ENCODE measurements at regions not wholly inside any gene's neighbourhood (a gene's known extent, or its start where the extent isn't known, plus 50 kb on each side); places are given as distances from the start of the nearest gene placed in this dataset.

DNA sequence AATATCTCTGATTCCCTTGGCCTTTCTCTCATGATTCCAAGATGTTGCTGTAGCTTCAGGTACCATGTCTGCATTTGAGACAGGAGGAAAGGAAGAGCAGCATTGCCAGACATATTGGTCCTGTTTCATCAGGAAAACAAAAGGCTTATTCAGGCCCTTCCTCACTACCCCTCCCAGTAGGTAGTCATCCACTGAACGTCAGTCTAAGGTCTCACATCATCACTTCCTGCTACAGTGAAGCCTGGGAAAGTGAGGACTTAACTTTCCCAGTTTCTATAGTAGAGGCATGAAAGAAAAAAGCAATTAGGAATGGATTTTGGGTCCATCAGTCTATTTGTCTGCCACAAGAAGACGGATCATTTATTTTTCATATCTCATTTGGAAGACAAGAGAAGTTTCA, 85.7 kb upstream of the SOX4 start:
- ChIA-PET CTCF (no interaction called here), POLR2A (no interaction called here)
- Mint-ChIP-seq H3K36me3 (no peaks in the 10 kb centered on the region), H3K27ac (no peak overlapping the region), H3K4me1 (no peaks in the 10 kb centered on the region), H3K4me3 (no peak overlapping the region), H3K27me3 (peaks cover 2 to 4% of the 10 kb centered on the region in 2 donors), H3K9me3 (peaks cover 0 to 2% (median 1%) of the 10 kb centered on the region in 5 donors)
- H3K4me3 ChIP-seq (ENCODE audit: low read length) = no peak overlapping the region
- no peaks in the 10 kb centered on the region for H3K36me3 ChIP-seq (ENCODE audit: insufficient read depth, low read length)
- no peak for DNase-seq
- H3K27ac ChIP-seq (ENCODE audit: low read depth, low read length) = no peak overlapping the region
- no peaks in the 10 kb centered on the region for H3K4me1 ChIP-seq (ENCODE audit: insufficient read depth, low read length)
- no peaks in the 10 kb centered on the region for H3K27me3 ChIP-seq (ENCODE audit: insufficient read depth, low read length, poor library complexity, severe bottlenecking)
- H3K9me3 ChIP-seq (ENCODE audit: low read length) = no peaks in the 10 kb centered on the region

DNA sequence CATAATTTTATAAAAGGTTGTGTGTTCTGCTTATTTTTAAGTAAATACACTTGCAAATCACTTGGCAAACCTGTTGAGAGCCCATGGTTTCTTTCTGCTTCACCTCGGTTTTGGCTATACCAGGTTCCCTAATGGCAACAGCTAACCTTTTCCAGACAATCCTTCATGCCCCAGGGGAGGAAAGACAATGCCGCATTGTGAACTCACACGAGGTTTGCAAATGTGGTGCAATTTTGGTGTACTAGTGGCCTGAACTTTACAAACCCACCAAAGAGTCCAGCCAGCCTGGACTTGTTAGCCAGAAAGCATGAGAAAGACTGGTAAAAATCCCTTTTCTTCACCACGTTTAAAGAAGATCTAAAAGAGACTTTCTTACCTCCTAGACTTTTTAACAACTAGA, 84.8 kb upstream of the SOX4 start:
- Histone ChIP-seq H3K4me1 (ENCODE audit: insufficient read depth, low read length) (no peaks in the 10 kb centered on the region), H3K27me3 (ENCODE audit: insufficient read depth, low read length, poor library complexity, severe bottlenecking) (no peaks in the 10 kb centered on the region), H3K4me3 (ENCODE audit: low read length) (no peak overlapping the region), H3K36me3 (ENCODE audit: insufficient read depth, low read length) (no peaks in the 10 kb centered on the region), H3K9me3 (ENCODE audit: low read length) (no peaks in the 10 kb centered on the region), H3K27ac (ENCODE audit: low read depth, low read length) (no peak overlapping the region)
- no peaks in the 10 kb centered on the region for H3K36me3 Mint-ChIP-seq
- H3K27me3 Mint-ChIP-seq = peaks cover 2 to 4% of the 10 kb centered on the region in 2 donors
- CTCF ChIA-PET = no interaction called here
- peaks cover 0 to 4% (median 0%) of the 10 kb centered on the region in 5 donors for H3K9me3 Mint-ChIP-seq
- H3K27ac Mint-ChIP-seq = no peak overlapping the region
- POLR2A ChIA-PET = no interaction called here
- H3K4me1 Mint-ChIP-seq = no peaks in the 10 kb centered on the region
- no peak for DNase-seq
- H3K4me3 Mint-ChIP-seq = no peak overlapping the region

DNA sequence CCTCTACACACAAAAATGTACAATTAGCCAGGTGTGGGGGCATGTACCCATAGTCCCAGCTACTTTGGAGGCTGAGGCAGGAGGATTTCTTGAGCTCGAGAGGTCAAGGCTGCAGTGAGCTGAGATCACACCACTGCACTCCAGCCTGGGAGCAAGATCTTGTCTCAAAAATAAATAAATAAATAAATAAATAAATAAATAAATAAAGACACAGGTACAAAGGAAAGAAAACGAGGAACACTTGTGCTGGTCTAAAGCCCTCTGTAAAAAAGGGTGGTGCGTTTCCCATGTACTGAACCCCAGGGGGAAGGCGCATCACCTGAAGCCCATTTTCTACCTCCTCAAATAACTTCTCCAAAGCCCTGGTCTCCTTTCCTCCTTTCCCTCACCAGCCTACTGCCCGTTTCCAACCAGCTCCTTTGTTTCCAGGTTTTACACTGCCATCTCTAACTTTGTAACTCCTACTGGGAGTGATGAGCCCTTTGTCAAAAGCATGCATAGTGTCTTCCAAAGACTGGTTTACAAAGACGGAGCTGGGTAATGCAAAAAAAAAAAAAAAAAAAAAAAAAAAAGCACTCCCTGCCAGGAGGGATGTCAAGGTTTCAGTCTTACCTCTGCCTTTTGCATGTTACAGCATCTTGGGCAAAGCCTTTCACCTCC, 81.5 kb upstream of the SOX4 start:
- H3K27me3 Mint-ChIP-seq = peaks cover 0 to 2% of the 10 kb centered on the region in 2 donors

DNA sequence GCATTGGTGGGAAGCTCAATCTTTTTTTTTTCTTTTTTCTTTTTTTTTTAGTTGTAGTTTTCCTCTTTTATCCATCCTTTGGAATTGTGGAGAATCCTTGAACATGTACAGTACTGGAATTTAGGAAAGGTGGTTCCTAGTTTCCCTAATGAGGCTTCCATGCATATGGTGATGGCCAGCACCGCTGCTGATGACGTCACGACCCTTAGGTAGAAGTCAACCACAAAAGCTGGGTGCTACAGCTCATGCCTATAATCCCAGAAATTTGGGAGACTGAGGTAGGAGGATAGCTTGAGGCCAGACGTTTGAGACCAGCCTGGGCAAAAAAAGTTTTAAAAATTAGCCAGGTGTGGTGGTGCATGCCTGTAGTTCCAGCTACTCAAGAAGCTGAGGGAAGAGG, 79.3 kb upstream of the SOX4 start:
- Mint-ChIP-seq H3K9me3 (peaks cover 0 to 4% (median 0%) of the 10 kb centered on the region in 5 donors), H3K27ac (no peak overlapping the region), H3K4me1 (no peaks in the 10 kb centered on the region), H3K36me3 (no peaks in the 10 kb centered on the region), H3K4me3 (no peak overlapping the region), H3K27me3 (peaks cover 0 to 2% of the 10 kb centered on the region in 2 donors)
- H3K4me1 ChIP-seq (ENCODE audit: insufficient read depth, low read length) = no peaks in the 10 kb centered on the region
- POLR2A ChIA-PET = no interaction called here
- CTCF ChIA-PET = no interaction called here
- H3K27ac ChIP-seq (ENCODE audit: low read depth, low read length) = no peak overlapping the region
- H3K9me3 ChIP-seq (ENCODE audit: low read length) = no peaks in the 10 kb centered on the region
- no peak overlapping the region for H3K4me3 ChIP-seq (ENCODE audit: low read length)
- no peaks in the 10 kb centered on the region for H3K27me3 ChIP-seq (ENCODE audit: insufficient read depth, low read length, poor library complexity, severe bottlenecking)
- no peaks in the 10 kb centered on the region for H3K36me3 ChIP-seq (ENCODE audit: insufficient read depth, low read length)
- DNase-seq = no peak

More for the DNA sequence above, 81.5 kb upstream of the SOX4 start:
- ChIA-PET POLR2A (no interaction called here), CTCF (no interaction called here)
- Histone ChIP-seq H3K9me3 (ENCODE audit: low read length) (no peaks in the 10 kb centered on the region), H3K36me3 (ENCODE audit: insufficient read depth, low read length) (no peaks in the 10 kb centered on the region), H3K4me3 (ENCODE audit: low read length) (no peak overlapping the region), H3K27ac (ENCODE audit: low read depth, low read length) (no peak overlapping the region), H3K4me1 (ENCODE audit: insufficient read depth, low read length) (no peaks in the 10 kb centered on the region), H3K27me3 (ENCODE audit: insufficient read depth, low read length, poor library complexity, severe bottlenecking) (no peaks in the 10 kb centered on the region)
- H3K4me3 Mint-ChIP-seq = no peak overlapping the region
- H3K9me3 Mint-ChIP-seq = peaks cover 0 to 4% (median 0%) of the 10 kb centered on the region in 5 donors
- no peak for DNase-seq
- H3K4me1 Mint-ChIP-seq = no peaks in the 10 kb centered on the region
- no peaks in the 10 kb centered on the region for H3K36me3 Mint-ChIP-seq
- no peak overlapping the region for H3K27ac Mint-ChIP-seq

DNA sequence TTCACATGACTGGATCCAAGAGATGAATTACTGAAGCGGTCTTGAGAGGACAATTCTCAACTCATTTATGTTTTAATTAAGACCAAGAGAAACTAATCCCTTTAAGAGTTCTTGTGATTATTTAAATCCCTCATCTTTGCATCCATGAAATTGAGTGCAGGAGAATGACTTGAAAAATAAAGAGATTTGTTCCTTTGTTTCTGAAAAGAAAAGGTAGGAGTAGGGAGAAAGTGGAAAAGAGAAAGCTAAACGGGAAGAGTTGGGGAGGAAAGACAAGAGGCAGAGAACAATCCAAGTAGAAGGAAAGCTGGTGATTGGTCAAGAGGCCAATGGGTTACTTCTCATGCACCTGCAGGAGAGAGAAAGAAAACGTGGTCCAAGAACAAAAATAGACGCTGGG, 75.2 kb upstream of the SOX4 start:
- peaks cover 0 to 2% of the 10 kb centered on the region in 2 donors for H3K27me3 Mint-ChIP-seq
- no peak for DNase-seq
- H3K27me3 ChIP-seq (ENCODE audit: insufficient read depth, low read length, poor library complexity, severe bottlenecking) = no peaks in the 10 kb centered on the region
- CTCF ChIA-PET = no interaction called here
- no peak overlapping the region for H3K4me3 ChIP-seq (ENCODE audit: low read length)
- H3K9me3 Mint-ChIP-seq = peaks cover 0 to under 1% (median 0%) of the 10 kb centered on the region in 5 donors
- H3K4me1 Mint-ChIP-seq = no peaks in the 10 kb centered on the region
- H3K27ac Mint-ChIP-seq = no peak overlapping the region
- no peaks in the 10 kb centered on the region for H3K9me3 ChIP-seq (ENCODE audit: low read length)
- H3K4me3 Mint-ChIP-seq = no peak overlapping the region
- no peaks in the 10 kb centered on the region for H3K36me3 ChIP-seq (ENCODE audit: insufficient read depth, low read length)
- POLR2A ChIA-PET = no interaction called here
- no peak overlapping the region for H3K27ac ChIP-seq (ENCODE audit: low read depth, low read length)
- no peaks in the 10 kb centered on the region for H3K4me1 ChIP-seq (ENCODE audit: insufficient read depth, low read length)
- H3K36me3 Mint-ChIP-seq = no peaks in the 10 kb centered on the region

DNA sequence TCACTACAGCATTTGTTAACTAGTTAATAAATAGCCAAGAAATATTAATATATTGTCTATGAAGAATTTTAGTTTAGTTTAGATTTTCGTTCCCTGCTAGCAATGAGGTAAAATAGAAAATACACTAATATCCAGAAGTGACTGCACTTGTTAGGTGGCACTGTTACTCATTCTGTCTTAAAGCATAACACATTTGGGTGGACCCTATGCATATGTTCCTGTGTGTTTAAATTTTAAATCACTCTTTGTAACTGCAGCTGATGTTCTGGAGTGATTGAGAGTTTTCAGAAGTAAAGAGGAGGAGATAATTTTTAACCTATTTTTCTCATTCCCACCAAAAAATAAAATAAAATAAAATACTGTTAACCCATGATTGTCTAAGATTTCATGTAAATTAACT, 73.9 kb upstream of the SOX4 start:
- Histone ChIP-seq H3K9me3 (ENCODE audit: low read length) (no peaks in the 10 kb centered on the region), H3K36me3 (ENCODE audit: insufficient read depth, low read length) (no peaks in the 10 kb centered on the region), H3K27ac (ENCODE audit: low read depth, low read length) (no peak overlapping the region), H3K4me1 (ENCODE audit: insufficient read depth, low read length) (no peaks in the 10 kb centered on the region), H3K27me3 (ENCODE audit: insufficient read depth, low read length, poor library complexity, severe bottlenecking) (no peaks in the 10 kb centered on the region), H3K4me3 (ENCODE audit: low read length) (no peak overlapping the region)
- H3K27me3 Mint-ChIP-seq = no peaks in the 10 kb centered on the region
- H3K4me3 Mint-ChIP-seq = no peak overlapping the region
- CTCF ChIA-PET = no interaction called here
- no peaks in the 10 kb centered on the region for H3K4me1 Mint-ChIP-seq
- no peak overlapping the region for H3K27ac Mint-ChIP-seq
- no peaks in the 10 kb centered on the region for H3K9me3 Mint-ChIP-seq
- POLR2A ChIA-PET = no interaction called here
- no peak for DNase-seq
- H3K36me3 Mint-ChIP-seq = no peaks in the 10 kb centered on the region

DNA sequence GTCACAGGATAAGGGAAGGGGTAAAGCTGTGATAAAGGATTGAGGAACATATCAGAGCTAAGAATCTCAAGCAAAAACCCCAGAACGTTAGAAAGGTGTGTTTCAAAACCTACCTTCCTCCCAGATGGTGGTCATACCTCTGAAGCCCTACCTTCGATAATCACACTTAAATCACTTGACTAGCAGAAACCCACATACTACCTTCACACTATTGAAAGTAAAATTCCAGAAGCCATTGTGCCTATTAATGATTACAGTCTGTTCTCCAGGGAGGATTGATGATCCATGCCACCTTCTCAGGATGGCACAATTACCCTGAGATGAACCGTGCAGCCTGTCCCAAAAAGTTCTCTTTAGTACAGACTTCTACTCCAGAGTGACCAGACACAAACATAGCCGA, 72.3 kb upstream of the SOX4 start:
- H3K4me1 Mint-ChIP-seq = no peaks in the 10 kb centered on the region
- no peak for DNase-seq
- Histone ChIP-seq H3K36me3 (ENCODE audit: insufficient read depth, low read length) (no peaks in the 10 kb centered on the region), H3K4me3 (ENCODE audit: low read length) (no peak overlapping the region), H3K4me1 (ENCODE audit: insufficient read depth, low read length) (no peaks in the 10 kb centered on the region), H3K27ac (ENCODE audit: low read depth, low read length) (no peak overlapping the region), H3K27me3 (ENCODE audit: insufficient read depth, low read length, poor library complexity, severe bottlenecking) (no peaks in the 10 kb centered on the region), H3K9me3 (ENCODE audit: low read length) (no peaks in the 10 kb centered on the region)
- H3K27ac Mint-ChIP-seq = no peak overlapping the region
- no peaks in the 10 kb centered on the region for H3K36me3 Mint-ChIP-seq
- POLR2A ChIA-PET = no interaction called here
- peaks cover 0 to 4% of the 10 kb centered on the region in 2 donors for H3K27me3 Mint-ChIP-seq
- H3K4me3 Mint-ChIP-seq = no peak overlapping the region
- no peaks in the 10 kb centered on the region for H3K9me3 Mint-ChIP-seq
- CTCF ChIA-PET = no interaction called here

DNA sequence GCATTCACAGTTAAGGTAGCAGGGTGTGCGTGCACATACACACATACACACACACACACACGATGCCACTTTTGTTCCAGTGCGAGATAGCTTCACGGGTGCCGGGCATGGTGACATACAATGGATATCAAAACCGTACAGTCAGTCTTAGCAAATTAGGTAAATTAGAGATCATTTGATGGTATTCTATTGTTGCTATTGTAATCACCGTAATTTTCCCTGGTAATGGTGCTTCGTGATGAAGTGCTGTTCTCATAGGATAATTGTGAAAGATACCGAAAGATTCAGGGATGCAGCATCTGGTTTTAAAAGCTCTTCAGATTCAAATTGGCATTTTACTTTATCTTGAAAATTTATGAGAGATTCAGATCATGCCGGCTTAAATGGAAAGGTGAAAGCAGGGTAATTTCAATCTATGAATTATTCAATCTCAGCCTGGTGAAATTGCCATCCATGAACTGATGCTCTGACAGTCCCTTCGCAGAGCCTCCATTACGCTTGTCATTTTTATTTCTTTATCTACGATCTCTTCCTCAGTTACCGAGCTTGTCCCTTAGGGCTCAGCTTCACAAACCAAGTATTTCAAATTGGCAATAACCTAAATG, 71.3 kb upstream of the SOX4 start:
- Mint-ChIP-seq H3K27ac (no peak overlapping the region), H3K36me3 (no peaks in the 10 kb centered on the region), H3K9me3 (no peaks in the 10 kb centered on the region), H3K4me1 (no peaks in the 10 kb centered on the region), H3K4me3 (no peak overlapping the region), H3K27me3 (peaks cover 0 to 4% of the 10 kb centered on the region in 2 donors)
- ChIA-PET POLR2A (no interaction called here), CTCF (no interaction called here)
- Histone ChIP-seq H3K36me3 (ENCODE audit: insufficient read depth, low read length) (no peaks in the 10 kb centered on the region), H3K27me3 (ENCODE audit: insufficient read depth, low read length, poor library complexity, severe bottlenecking) (no peaks in the 10 kb centered on the region), H3K9me3 (ENCODE audit: low read length) (no peaks in the 10 kb centered on the region), H3K4me3 (ENCODE audit: low read length) (no peak overlapping the region), H3K27ac (ENCODE audit: low read depth, low read length) (no peak overlapping the region), H3K4me1 (ENCODE audit: insufficient read depth, low read length) (no peaks in the 10 kb centered on the region)
- no peak for DNase-seq

All from CD8-positive, alpha-beta memory T cell (primary cell).